LNCAP (cell line): ENCODE measurements at regions not wholly inside any gene's neighbourhood (a gene's known extent, or its start where the extent isn't known, plus 50 kb on each side); places are given as distances from the start of the nearest gene placed in this dataset.

ENCODE experiments used
- TF ChIP-seq, protein P1 (sequence below): fragments of 450-650 bp; IDR thresholded peaks from 2 replicates; pipeline ENCODE4 v1.5.1; 2017; ENCODE audit warnings: mild to moderate bottlenecking

DNA sequence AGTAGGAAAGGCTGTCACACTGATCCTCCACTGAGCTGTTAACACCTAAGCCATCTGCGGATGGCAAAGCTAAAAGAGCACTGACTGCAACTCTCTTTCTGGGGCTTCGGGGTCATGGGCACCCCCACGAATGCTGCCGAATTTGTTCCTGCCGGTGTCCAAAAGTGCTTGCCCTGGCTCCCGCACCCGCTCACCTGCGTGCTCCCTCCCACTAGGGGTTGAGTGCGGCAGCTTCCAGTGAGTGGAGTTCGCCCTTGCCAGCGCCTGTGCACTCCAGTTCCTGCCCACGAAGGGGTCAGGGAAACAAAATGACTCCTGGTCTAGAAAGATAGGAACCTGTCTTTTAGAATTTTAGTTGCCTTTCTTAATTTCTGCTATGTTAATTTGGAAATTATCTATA, 78.7 kb downstream of the IFI44 start:
- TF ChIP-seq, protein P1, sequence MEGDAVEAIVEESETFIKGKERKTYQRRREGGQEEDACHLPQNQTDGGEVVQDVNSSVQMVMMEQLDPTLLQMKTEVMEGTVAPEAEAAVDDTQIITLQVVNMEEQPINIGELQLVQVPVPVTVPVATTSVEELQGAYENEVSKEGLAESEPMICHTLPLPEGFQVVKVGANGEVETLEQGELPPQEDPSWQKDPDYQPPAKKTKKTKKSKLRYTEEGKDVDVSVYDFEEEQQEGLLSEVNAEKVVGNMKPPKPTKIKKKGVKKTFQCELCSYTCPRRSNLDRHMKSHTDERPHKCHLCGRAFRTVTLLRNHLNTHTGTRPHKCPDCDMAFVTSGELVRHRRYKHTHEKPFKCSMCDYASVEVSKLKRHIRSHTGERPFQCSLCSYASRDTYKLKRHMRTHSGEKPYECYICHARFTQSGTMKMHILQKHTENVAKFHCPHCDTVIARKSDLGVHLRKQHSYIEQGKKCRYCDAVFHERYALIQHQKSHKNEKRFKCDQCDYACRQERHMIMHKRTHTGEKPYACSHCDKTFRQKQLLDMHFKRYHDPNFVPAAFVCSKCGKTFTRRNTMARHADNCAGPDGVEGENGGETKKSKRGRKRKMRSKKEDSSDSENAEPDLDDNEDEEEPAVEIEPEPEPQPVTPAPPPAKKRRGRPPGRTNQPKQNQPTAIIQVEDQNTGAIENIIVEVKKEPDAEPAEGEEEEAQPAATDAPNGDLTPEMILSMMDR: no peak

DNA sequence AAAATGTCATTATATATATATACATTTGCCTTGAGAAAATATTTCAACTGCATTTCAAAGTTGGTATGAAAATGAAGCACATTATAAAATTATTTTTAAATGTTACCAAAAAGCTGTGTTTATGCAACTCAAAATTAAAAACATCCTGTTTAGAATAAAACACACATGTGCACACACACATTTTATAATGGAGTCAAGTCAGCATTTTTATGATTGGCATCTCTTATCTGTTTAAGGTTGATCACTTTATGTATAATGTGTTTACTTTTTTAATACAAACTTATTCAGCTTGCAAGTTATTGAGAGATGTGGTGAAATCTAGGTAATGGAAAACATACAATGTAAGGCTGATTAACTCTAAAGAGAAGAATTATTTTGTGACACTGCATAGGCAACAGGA, 80.4 kb downstream of the IFI44 start:
- TF ChIP-seq, protein P1: no peak

DNA sequence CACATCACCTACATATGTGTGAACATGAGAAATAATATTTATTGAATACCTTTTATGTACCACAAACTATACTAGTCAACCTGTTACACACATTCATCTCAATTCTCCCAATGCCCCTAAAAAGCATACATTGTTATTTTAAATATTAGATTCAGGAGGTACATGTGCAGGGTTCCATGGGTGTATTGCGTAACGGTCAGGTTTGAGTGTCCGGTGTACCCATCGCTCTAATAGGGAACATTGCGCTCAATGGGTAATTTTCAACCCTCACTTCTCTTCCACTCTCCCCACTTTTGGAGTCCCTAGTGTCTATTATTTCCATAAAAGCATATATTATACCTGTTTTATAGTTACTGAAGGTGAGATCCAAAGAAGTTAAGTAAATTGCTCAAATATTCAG, 82.0 kb downstream of the IFI44 start:
- TF ChIP-seq, protein P1: no peak

DNA sequence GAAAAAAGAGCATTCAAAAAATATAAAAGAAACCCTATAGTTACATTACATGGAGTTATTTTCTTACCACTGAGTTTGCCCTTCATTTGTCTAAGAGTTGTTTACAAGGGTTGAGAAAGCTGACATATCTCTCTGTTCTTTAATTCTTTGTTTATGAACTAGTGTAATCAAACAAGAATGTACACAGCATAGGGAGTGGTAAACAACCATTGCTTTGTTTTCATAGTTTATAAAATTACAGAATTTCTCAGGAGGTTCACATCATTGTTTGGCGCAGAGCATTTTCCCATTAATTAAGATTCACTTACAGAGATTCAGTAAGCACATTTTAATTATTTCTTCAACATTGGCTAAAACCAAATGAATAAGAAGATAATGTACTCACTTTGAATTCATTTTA, 87.6 kb downstream of the IFI44 start:
- TF ChIP-seq, protein P1: no peak

DNA sequence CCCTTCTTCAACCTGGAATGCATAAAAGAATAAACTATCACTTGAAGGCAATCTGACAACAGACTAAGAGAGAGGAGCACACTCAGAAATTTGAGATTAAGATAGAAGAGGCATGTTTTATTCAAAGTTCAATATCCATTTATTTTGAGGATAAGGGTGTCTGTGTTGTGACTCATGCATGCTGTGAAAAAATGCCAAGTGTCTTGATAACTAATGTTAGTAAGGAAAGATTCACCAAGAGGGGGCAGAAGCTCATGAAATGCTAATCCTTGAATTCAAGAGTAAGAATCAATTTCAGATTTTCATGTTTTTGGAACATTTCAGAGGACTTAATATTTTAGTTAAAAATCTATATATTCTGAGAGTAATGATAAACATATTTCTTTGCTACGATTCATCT, 94.0 kb downstream of the IFI44 start:
- TF ChIP-seq, protein P1: no peak

DNA sequence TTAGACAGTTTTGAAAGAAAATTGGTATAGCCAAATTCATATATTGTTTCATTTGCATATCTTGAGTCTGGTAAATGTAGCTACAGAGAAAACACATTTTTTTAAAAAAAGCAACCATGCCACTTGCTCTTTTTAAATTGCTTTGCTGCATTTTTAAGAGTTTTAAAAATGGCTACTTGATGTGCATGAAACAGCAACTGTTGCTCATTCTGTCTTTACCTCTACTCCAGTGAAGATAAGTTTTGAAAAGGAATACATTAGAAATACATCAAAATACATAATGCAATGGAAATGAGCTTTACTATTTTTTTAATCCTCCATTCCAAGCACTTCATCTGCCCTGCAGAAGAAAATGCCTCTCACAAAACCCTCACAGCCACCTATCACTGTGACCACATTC, 95.5 kb downstream of the IFI44 start:
- TF ChIP-seq, protein P1: no peak

DNA sequence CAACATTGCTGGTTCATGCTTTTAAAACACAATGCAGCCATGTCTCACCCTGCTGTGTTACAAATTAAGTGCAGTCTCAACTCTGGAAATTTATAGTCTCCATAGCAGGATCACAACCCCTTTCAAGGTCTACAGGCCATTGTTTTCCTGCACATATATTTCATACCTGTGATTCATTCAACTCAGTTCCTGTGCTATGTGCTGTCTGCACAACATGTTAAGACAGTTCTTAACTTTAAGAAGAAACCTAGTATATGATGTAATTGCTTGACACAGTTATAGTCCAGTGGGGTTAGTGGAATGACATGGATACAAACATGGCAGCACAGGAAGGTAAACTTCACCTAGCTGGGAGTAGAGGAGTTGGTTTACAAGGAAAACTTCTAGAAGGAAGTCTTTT, 106.4 kb downstream of the IFI44 start:
- TF ChIP-seq, protein P1: no peak

DNA sequence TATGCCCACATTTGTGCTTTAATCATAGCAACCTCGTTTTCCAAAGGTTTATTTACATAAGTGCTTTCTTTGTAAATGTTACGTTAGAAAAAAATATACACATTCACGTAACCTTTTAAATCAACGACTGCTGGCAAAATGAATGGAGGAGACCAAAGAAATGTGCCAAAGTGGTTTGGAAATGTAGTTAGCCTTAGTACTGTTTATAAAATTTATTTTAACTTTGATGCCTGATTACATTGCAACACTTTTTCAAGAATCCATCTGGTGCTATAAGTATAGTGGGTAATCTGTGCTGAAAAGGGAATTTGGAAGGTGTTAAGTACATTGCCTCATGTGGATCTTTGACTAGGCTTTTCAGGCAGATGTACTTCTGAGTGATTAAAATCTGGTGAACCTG, 108.9 kb downstream of the IFI44 start:
- TF ChIP-seq, protein P1: no peak
